Activated CD4-positive, alpha-beta T cell treated with anti-CD3 and anti-CD28 coated beads for 36 hours (primary cell): ENCODE measurements at regions not wholly inside any gene's neighbourhood (a gene's known extent, or its start where the extent isn't known, plus 50 kb on each side); places are given as distances from the start of the nearest gene placed in this dataset.

Source experiments
- ATAC-seq: fragments of 200-7000 bp; cut with Tn5 transposase; one replicate; pipeline ENCODE4 v1.10.0; 2021; ENCODE audit warnings: mild to moderate bottlenecking, moderate library complexity
- CTCF ChIA-PET: fragments of 350-600 bp; sonication (Branson Sonifier 250); formaldehyde crosslinking; loops from one replicate; lab custom pipeline; 2021; ENCODE audit warnings: antibody characterized with exemption; lab: Charles Lee
- POLR2A ChIA-PET: fragments of 350-600 bp; sonication (Branson Sonifier 250); formaldehyde crosslinking; loops from one replicate; lab custom pipeline; 2021; ENCODE audit warnings: antibody characterized with exemption, inconsistent platforms; lab: Charles Lee
- DNase-seq: peaks from one replicate; pipeline ENCODE4 v3.0.0-alpha.2; 2020
- H3K27ac Mint-ChIP-seq: one replicate; pipeline ENCODE4 v1.8.0; 2021; ENCODE audit warnings: mixed read lengths
- H3K27me3 Mint-ChIP-seq: one replicate; pipeline ENCODE4 v1.8.0; 2021; ENCODE audit warnings: mixed read lengths
- H3K36me3 Mint-ChIP-seq: one replicate; pipeline ENCODE4 v1.8.0; 2021; ENCODE audit warnings: low read depth, mixed read lengths
- H3K4me1 Mint-ChIP-seq: one replicate; pipeline ENCODE4 v1.8.0; 2021; ENCODE audit warnings: mixed read lengths
- H3K4me3 Mint-ChIP-seq: one replicate; pipeline ENCODE4 v1.8.0; 2021; ENCODE audit warnings: mild to moderate bottlenecking, moderate library complexity, mixed read lengths
- H3K9me3 Mint-ChIP-seq: one replicate; pipeline ENCODE4 v1.8.0; 2021; ENCODE audit warnings: low read depth, mixed read lengths
- intact Hi-C, 2 experiments: fragments of 100-400 bp; cut with DNase I in 1 of 2; cut with micrococcal nuclease in 1 of 2; formaldehyde crosslinking; loops; one replicate each; pipeline versions ENCODE4 v1.14.2 to v1.15.1; 2022 to 2024; cut with DNase I, micrococcal nuclease

DNA sequence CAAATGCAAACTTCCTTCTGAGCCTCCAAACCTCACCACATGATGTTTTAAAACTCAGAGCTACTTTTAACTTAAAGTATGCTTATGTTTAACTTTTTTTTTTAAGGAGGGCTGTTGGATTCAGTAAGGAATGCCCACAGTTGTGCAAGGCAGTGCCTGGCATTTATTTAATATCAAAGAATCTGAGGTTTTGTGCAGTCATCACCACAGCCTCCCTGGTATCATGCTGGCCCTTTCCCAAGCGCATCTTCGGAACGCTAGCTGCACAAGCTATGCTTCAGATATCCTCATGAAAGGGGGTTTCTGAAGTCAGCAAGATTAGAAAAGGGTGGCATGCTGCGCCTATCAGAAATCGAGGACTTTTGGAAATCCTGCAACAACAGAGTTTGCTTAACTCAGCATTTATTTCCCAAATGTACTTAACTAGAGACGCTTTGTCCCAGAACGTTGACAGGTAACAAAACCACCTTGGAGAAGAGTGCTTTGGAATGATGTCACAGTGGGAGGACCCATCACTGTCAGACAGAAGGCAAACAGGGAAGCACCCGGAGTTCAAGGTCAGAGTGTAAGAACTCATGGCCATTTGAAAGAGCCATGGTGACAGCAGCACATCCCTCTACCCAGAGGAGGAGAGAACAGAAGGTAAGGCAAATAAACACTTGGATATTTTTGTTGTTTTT is 120.2 kb upstream of the IGF1R start:
- no peak overlapping the region for H3K27ac Mint-ChIP-seq
- ChIA-PET POLR2A (no interaction called here), CTCF (interaction anchor here (0.5 to 3.8 kb wide), 4 partner anchors 9 to 572 kb away, joined by 3 to 18 read pairs (median 4); no protein-coding TSS in a partner anchor)
- H3K9me3 Mint-ChIP-seq: no peaks in the 10 kb centered on the region
- intact Hi-C loops: no loop called here
- peaks cover 16% of the 10 kb centered on the region for H3K27me3 Mint-ChIP-seq
- DNase-seq (no peak), ATAC-seq (no peak)
- peaks cover 4% of the 10 kb centered on the region for H3K4me1 Mint-ChIP-seq
- H3K4me3 Mint-ChIP-seq: no peak overlapping the region
- no peaks in the 10 kb centered on the region for H3K36me3 Mint-ChIP-seq

DNA sequence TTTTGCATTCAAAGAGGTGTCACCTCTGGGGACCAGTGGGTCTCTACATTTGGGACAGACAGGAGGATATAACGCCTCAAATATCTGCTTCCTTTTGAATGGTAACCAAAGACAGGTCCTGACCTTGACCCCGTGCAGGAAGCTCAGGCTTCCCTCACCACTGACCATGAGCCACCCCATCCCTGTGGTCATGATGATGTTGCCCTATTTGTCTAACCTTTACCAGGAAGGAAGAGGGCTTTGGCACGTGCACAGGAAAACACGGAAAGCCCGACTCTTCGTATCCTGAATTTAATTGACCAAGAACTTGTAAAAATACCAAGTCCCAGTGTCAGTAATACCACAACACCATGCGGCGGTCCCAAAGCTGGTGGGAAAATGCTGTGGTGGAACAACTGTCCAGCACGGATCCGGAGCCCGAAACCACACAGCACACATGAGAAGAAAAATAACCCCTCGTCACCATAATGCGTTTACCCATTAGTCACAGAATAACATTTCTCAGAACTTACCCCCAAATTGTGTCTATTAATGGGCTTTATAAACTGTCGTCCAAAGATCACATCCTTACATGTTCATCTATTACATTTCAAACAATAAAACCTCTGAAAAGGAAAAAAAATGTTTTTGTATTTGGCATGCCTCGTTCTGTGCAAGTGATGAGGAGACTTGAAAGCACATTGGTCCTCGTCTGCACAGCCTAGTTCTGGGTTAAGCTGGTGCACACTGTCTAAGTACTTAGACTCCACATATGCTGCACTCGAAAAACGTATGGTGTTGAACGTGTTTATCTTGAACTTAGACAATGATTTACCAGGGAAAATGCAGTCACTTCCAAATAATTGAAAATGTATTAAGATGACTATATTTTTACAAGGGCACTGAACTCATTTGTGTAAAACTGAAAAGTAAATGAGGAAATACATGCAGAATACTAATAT is 118.9 kb upstream of the IGF1R start:
- ChIA-PET CTCF (interaction anchor here (3.8 kb wide), 1 partner anchor 10 kb away, joined by 18 read pairs; no protein-coding TSS in a partner anchor), POLR2A (no interaction called here)
- H3K36me3 Mint-ChIP-seq: no peaks in the 10 kb centered on the region
- DNase-seq (no peak), ATAC-seq (no peak)
- no peak overlapping the region for H3K27ac Mint-ChIP-seq
- no peaks in the 10 kb centered on the region for H3K9me3 Mint-ChIP-seq
- H3K4me3 Mint-ChIP-seq: no peak overlapping the region
- peaks cover 4% of the 10 kb centered on the region for H3K4me1 Mint-ChIP-seq
- peaks cover 17% of the 10 kb centered on the region for H3K27me3 Mint-ChIP-seq
- intact Hi-C loops: no loop called here

DNA sequence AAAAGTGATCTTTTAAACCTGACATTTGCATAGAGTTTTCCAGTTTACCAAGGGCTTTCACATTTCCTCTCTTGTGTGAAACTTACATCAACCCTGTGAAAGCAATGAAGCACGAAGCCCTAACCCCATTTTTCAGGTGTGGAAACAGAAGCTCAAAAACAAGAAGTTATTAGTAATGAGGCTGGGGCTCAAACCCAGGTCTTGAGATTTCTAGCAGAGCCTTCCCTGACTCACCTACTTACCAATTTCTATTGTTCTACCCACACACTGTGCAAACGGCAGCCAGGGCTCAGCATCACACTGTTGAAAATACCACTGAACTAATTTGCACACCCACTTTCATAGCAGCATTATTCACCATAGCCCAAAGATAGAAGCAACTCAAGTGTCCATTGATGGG is 117.8 kb upstream of the IGF1R start:
- ATAC-seq (peak; percentile 90), DNase-seq (peak; percentile 47)
- Mint-ChIP-seq H3K4me3 (no peak overlapping the region), H3K27me3 (peaks cover 17% of the 10 kb centered on the region), H3K9me3 (no peaks in the 10 kb centered on the region), H3K4me1 (peaks cover 4% of the 10 kb centered on the region), H3K27ac (no peak overlapping the region), H3K36me3 (no peaks in the 10 kb centered on the region)
- ChIA-PET CTCF (interaction anchor here (0.6 to 3.8 kb wide), 3 partner anchors 8 to 63 kb away, joined by 3 to 18 read pairs (median 9); no protein-coding TSS in a partner anchor), POLR2A (no interaction called here)
- intact Hi-C loops: no loop called here

DNA sequence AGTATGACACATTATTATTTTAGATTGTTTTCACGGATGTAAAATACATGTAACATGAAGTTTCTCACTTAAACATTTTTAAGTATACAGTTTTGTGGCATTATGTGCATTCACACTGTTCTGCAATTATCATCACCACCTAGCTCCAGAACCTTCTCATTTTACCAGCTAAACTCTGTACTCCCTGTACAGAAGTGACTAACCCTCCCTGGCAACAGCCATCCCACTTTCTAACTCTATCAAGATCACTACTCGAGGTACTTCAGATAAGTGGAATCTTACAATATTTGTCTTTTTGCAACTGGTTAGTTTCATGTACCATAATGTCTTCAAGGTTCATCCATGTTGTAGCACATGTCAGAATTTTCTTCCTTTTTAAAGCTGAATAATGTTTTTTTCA is 116.3 kb upstream of the IGF1R start:
- Mint-ChIP-seq H3K36me3 (no peaks in the 10 kb centered on the region), H3K4me3 (no peak overlapping the region), H3K9me3 (no peaks in the 10 kb centered on the region), H3K27me3 (peaks cover 21% of the 10 kb centered on the region), H3K27ac (no peak overlapping the region), H3K4me1 (peaks cover 4% of the 10 kb centered on the region)
- no peak for DNase-seq
- CTCF ChIA-PET: interaction anchor here (2.5 to 3.8 kb wide), 2 partner anchors 10 to 13 kb away, joined by 9 to 18 read pairs; no protein-coding TSS in a partner anchor
- ATAC-seq: no peak
- POLR2A ChIA-PET: no interaction called here
- intact Hi-C loops: no loop called here

DNA sequence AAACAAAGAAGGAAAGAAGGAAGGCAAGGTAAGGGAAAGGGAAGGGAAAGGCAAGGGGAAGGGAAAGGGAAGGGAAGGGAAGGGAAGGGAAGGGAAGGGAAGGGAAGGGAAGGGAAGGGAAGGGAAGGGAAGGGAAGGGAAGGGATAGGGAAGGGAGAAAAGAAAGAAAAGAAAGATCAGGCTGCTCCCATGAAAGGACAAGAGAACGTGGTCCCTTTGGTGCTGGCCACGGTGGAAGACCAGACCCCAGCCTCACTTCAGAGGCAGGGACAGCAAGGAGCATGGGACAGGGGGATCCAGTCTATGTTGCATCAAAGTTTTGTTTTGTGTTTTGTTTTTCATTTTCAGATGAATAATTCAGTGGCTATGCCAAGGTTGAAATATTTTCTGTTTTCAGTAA is 111.4 kb upstream of the IGF1R start:
- ChIA-PET CTCF (no interaction called here), POLR2A (no interaction called here)
- intact Hi-C loops: no loop called here
- Mint-ChIP-seq H3K27me3 (peaks cover 20% of the 10 kb centered on the region), H3K9me3 (no peaks in the 10 kb centered on the region), H3K27ac (no peak overlapping the region), H3K4me1 (no peaks in the 10 kb centered on the region), H3K4me3 (no peak overlapping the region), H3K36me3 (no peaks in the 10 kb centered on the region)
- DNase-seq (no peak), ATAC-seq (no peak)

DNA sequence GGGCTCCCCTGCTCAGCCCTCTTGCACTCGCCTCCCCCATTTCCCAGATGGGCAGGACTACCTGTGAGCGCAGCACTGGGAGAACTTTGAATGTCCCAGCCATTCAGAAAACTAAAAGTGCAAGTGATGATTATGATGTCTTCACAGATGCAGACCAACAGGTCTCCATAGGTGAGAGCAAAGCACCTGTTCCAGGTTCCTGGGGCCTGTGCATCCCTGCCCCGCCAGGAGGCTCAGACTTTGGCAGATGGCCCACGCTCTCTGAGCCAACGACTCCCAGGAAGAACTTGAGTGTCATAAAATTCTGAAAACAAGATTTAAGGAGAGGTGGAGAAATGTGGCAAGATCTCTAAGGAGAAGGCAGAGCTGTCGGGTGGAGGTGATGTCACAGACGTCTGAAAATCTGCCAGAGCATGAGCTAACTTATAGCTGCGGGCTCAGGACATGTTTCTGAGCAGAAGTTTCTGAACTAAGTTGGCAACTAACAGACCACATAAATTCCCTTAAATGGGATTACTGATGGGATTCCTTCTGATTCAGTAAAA is 110.8 kb upstream of the IGF1R start:
- no peak overlapping the region for H3K27ac Mint-ChIP-seq
- no peaks in the 10 kb centered on the region for H3K36me3 Mint-ChIP-seq
- DNase-seq (no peak), ATAC-seq (no peak)
- CTCF ChIA-PET: no interaction called here
- H3K27me3 Mint-ChIP-seq: peaks cover 20% of the 10 kb centered on the region
- H3K4me1 Mint-ChIP-seq: no peaks in the 10 kb centered on the region
- POLR2A ChIA-PET: no interaction called here
- intact Hi-C loops: no loop called here
- H3K4me3 Mint-ChIP-seq: no peak overlapping the region
- no peaks in the 10 kb centered on the region for H3K9me3 Mint-ChIP-seq

DNA sequence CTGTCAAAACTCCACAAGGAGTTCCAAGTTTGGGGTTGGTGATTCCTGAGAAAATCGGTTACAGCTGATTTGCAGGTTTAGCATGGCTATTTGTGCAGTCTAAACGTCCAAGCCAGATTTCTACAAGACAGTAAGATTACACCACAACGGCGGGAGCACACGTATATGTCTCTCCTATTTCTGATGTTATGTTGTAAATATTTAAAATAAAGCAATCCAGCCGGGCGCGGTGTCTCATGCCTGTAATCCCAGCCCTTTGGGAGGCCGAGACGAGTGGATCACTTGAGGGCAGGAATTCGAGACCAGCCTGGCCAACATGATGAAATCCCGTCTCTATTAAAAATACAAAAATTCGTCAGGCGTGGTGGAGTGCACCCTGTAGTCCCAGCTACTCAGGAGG is 106.8 kb upstream of the IGF1R start:
- no peaks in the 10 kb centered on the region for H3K9me3 Mint-ChIP-seq
- POLR2A ChIA-PET: no interaction called here
- no peak overlapping the region for H3K27ac Mint-ChIP-seq
- H3K27me3 Mint-ChIP-seq: peaks cover 25% of the 10 kb centered on the region
- no peaks in the 10 kb centered on the region for H3K36me3 Mint-ChIP-seq
- H3K4me3 Mint-ChIP-seq: no peak overlapping the region
- ATAC-seq (no peak), DNase-seq (no peak)
- H3K4me1 Mint-ChIP-seq: no peaks in the 10 kb centered on the region
- CTCF ChIA-PET: no interaction called here
- intact Hi-C loops: no loop called here

DNA sequence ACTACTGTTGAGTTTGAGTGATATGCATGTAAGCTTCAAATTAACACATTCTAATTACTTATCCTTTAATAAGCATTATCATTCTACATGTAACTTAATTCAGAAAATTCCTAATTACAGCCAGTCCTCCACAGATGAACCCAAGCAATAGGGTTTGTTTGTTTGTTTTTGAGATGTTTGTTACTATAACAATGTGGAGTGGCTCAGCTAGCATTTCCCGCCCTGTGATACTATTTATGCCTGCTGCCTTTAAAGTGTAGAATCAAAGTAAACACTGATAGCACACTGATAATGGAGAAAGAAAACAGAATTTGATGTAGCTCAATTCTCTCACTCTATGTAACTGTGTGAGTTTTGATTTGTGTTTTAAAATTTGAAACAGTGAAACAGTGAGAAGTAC is 105.1 kb upstream of the IGF1R start:
- DNase-seq (no peak), ATAC-seq (no peak)
- intact Hi-C loops: no loop called here
- no peaks in the 10 kb centered on the region for H3K36me3 Mint-ChIP-seq
- no peaks in the 10 kb centered on the region for H3K9me3 Mint-ChIP-seq
- H3K4me1 Mint-ChIP-seq: peaks cover 8% of the 10 kb centered on the region
- H3K27ac Mint-ChIP-seq: no peak overlapping the region
- CTCF ChIA-PET: interaction anchor here (1.8 kb wide), 1 partner anchor 24 kb away, joined by 8 read pairs; no protein-coding TSS in a partner anchor
- peaks cover 35% of the 10 kb centered on the region for H3K27me3 Mint-ChIP-seq
- H3K4me3 Mint-ChIP-seq: no peak overlapping the region
- POLR2A ChIA-PET: no interaction called here

DNA sequence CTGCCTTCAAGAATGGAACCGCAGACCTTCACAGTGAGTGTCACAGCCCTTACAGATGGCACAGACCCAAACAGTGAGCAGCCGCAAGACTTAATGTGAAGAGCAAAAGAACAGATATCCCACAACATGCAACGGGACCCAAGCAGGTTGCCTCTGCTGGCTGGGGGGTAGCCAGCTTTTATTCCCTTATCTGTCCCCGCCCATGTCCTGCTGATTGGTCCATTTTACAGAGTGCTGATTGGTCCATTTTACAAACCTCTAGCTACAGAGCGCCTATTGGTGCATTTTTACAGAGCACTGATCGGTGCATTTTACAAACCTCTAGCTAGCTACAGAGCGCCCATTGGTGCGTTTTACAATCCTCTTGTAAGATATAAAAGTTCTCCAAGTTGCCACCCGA is 102.0 kb upstream of the IGF1R start:
- ChIA-PET CTCF (interaction anchor here (0.6 to 1.3 kb wide), 5 partner anchors 24 to 639 kb away, joined by 3 read pairs; no protein-coding TSS in a partner anchor), POLR2A (no interaction called here)
- Mint-ChIP-seq H3K27me3 (peaks cover 41% of the 10 kb centered on the region), H3K36me3 (no peaks in the 10 kb centered on the region), H3K9me3 (peaks cover 5% of the 10 kb centered on the region), H3K4me3 (no peak overlapping the region), H3K27ac (no peak overlapping the region), H3K4me1 (peaks cover 17% of the 10 kb centered on the region)
- DNase-seq (no peak), ATAC-seq (no peak)
- intact Hi-C loops: loop anchor here in 1 of 2 experiments (5.0 kb wide), 1 partner anchor 56 kb away; no protein-coding TSS in a partner anchor

DNA sequence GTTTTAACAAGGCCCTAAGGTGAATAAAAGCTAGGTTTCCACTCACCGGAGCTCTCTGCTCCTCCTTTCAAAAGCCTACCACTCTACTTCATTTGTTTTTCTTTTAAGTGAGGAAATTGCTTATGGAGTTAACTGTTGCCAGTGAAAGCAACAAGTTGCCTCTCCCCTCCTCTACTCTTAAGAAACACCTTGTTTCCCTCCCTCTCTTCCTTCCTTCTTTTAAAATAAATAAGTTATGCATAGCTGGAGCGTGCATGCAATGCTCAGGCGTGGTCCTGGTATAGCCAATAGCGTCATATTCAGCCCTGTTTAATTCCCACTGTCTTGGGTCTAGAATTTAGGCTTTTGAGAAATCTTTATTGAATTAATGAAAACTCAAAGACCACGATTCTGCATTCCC is 101.1 kb upstream of the IGF1R start:
- CTCF ChIA-PET: interaction anchor here (0.9 to 2.4 kb wide), 6 partner anchors 25 to 335 kb away, joined by 3 to 9 read pairs (median 4); no protein-coding TSS in a partner anchor
- Mint-ChIP-seq H3K27ac (no peak overlapping the region), H3K4me3 (peak overlapping the region; percentile 77), H3K4me1 (peaks cover 17% of the 10 kb centered on the region), H3K27me3 (peaks cover 41% of the 10 kb centered on the region), H3K36me3 (no peaks in the 10 kb centered on the region), H3K9me3 (peaks cover 5% of the 10 kb centered on the region)
- ATAC-seq (no peak), DNase-seq (no peak)
- intact Hi-C loops: loop anchor here in 1 of 2 experiments (5.0 kb wide), 1 partner anchor 55 kb away; no protein-coding TSS in a partner anchor
- POLR2A ChIA-PET: interaction anchor here (1.9 kb wide), 2 partner anchors 14 to 100 kb away, joined by 4 to 5 read pairs; no protein-coding TSS in a partner anchor

DNA sequence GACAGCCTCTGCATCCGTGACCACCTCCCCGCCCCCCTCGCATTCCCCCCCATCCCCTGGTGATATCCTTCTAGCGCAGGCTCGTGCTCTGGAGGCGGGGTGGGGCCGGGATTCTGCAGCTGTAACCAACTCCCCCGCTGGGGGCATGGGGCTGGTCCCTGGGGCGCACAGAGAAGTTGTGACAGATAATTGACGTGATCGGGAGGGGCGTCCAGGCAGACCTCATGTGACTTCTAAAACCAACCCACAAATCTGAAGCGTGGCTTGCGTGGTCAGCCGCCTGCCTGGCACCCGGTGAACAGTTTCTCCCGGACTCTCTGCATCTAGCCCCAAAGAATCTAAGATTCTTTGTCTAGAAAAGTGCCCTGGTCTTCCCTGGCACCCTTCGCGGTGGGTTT is 100.6 kb upstream of the IGF1R start:
- Mint-ChIP-seq H3K4me3 (peak overlapping the region; percentile 77), H3K4me1 (peaks cover 17% of the 10 kb centered on the region), H3K36me3 (no peaks in the 10 kb centered on the region), H3K9me3 (peaks cover 5% of the 10 kb centered on the region), H3K27me3 (peaks cover 41% of the 10 kb centered on the region), H3K27ac (peak overlapping the region; percentile 96)
- intact Hi-C loops: loop anchor here (1.0 to 5.0 kb wide), 4 partner anchors 55 to 306 kb away; partner anchors contain the start of gene IGF1R (in 2 of the 2)
- no peak for DNase-seq
- CTCF ChIA-PET: interaction anchor here (0.8 to 2.4 kb wide), 7 partner anchors 26 to 334 kb away, joined by 3 to 9 read pairs (median 5); no protein-coding TSS in a partner anchor
- POLR2A ChIA-PET: interaction anchor here (1.9 kb wide), 2 partner anchors 14 to 99 kb away, joined by 4 to 5 read pairs; no protein-coding TSS in a partner anchor
- peak; percentile 45 for ATAC-seq
